ENCODE measurements at regions not wholly inside any gene's neighbourhood (a gene's known extent, or its start where the extent isn't known, plus 50 kb on each side); places are given as distances from the start of the nearest gene placed in this dataset.

DNA sequence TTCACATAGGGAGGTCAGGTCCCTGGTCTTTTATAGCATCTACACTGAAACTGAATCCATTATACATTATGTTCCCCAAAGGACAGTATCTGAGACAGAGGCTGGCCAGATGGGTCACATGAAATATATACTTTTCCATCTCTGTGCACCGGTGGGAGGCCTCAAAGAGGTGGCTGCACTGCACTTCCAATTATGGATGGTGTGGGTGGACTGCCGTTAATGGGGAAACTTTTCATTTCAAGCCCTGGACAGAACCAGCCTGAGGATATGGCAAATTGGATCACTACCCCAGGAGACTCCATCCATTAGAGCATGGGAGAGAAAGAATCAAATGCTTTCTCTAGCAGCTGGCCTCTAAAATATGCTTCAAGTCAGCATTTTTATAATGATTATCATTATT lies 280.5 kb upstream of the OPRM1 start:
- TF ChIP-seq SIN3A (IDR thresholded peaks at IDR 0.05; ENCODE audit: borderline replicate concordance, insufficient read depth, low read length): no peak
- no peak for TF ChIP-seq POLR2AphosphoS5 (IDR thresholded peaks at IDR 0.05; ENCODE audit: low read depth, low read length)
- TF ChIP-seq, protein P1, sequence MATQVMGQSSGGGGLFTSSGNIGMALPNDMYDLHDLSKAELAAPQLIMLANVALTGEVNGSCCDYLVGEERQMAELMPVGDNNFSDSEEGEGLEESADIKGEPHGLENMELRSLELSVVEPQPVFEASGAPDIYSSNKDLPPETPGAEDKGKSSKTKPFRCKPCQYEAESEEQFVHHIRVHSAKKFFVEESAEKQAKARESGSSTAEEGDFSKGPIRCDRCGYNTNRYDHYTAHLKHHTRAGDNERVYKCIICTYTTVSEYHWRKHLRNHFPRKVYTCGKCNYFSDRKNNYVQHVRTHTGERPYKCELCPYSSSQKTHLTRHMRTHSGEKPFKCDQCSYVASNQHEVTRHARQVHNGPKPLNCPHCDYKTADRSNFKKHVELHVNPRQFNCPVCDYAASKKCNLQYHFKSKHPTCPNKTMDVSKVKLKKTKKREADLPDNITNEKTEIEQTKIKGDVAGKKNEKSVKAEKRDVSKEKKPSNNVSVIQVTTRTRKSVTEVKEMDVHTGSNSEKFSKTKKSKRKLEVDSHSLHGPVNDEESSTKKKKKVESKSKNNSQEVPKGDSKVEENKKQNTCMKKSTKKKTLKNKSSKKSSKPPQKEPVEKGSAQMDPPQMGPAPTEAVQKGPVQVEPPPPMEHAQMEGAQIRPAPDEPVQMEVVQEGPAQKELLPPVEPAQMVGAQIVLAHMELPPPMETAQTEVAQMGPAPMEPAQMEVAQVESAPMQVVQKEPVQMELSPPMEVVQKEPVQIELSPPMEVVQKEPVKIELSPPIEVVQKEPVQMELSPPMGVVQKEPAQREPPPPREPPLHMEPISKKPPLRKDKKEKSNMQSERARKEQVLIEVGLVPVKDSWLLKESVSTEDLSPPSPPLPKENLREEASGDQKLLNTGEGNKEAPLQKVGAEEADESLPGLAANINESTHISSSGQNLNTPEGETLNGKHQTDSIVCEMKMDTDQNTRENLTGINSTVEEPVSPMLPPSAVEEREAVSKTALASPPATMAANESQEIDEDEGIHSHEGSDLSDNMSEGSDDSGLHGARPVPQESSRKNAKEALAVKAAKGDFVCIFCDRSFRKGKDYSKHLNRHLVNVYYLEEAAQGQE (IDR thresholded peaks at IDR 0.05; ENCODE audit: insufficient read depth in 1 of 2, low read depth in 2 of 2, low read length in 2 of 2): no peak
- TF ChIP-seq FOXP2 (optimal IDR thresholded peaks at IDR 0.05; ENCODE audit: borderline replicate concordance, extremely low read depth, extremely low read length, insufficient read depth): no peak
- no peak for TF ChIP-seq TAF1 (IDR thresholded peaks at IDR 0.05; ENCODE audit: borderline replicate concordance, insufficient read depth, low read length)

DNA sequence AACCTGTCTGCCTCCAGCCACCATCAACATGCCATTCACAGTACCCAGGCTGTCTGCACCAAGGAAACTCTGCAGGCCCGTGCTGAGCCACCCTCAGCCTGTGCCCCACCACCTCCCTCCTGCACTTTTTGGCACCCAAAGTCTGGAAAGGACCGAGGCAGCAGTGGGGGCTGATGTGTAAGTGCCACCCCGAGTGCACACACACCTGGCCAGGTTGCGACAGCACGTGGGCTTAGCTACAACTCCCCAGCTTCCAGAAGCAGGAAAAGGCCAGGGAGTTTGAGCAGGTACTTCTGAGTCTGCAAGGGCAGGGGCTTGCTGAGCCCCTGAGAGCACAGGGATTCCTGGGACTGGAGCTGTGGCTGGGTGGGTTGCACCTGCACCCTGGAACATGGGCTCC lies 303.3 kb upstream of the OPRM1 start:
- TF ChIP-seq FOXP2 (optimal IDR thresholded peaks at IDR 0.05; ENCODE audit: borderline replicate concordance, extremely low read depth, extremely low read length, insufficient read depth) (no peak), TAF1 (IDR thresholded peaks at IDR 0.05; ENCODE audit: borderline replicate concordance, insufficient read depth, low read length) (no peak), POLR2AphosphoS5 (IDR thresholded peaks at IDR 0.05; ENCODE audit: low read depth, low read length) (no peak), SIN3A (IDR thresholded peaks at IDR 0.05; ENCODE audit: borderline replicate concordance, insufficient read depth, low read length) (no peak)
- TF ChIP-seq, protein P1 (IDR thresholded peaks at IDR 0.05; ENCODE audit: insufficient read depth in 1 of 2, low read depth in 2 of 2, low read length in 2 of 2): no peak

DNA sequence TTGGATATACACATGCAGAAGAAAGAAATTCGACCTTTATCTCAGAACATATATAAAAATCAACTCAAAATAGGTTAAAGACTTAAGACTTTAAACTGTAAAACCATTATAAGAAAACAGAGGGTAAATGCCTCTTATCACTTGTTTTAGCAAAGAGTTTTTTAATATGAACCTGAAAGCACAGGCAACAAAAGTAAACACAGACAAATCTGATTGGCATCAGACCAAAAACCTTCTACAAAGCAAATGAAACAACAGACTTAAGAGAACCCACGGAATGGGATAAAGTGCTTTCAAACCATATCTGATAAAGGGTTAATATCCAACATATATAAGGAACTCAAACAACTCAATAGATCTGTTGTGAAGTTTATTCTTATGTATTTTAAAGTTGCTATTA lies 309.9 kb upstream of the OPRM1 start:
- TF ChIP-seq SIN3A (IDR thresholded peaks at IDR 0.05; ENCODE audit: borderline replicate concordance, insufficient read depth, low read length): no peak
- TF ChIP-seq TAF1 (IDR thresholded peaks at IDR 0.05; ENCODE audit: borderline replicate concordance, insufficient read depth, low read length): no peak
- no peak for TF ChIP-seq POLR2AphosphoS5 (IDR thresholded peaks at IDR 0.05; ENCODE audit: low read depth, low read length)
- TF ChIP-seq, protein P1 (IDR thresholded peaks at IDR 0.05; ENCODE audit: insufficient read depth in 1 of 2, low read depth in 2 of 2, low read length in 2 of 2): no peak
- TF ChIP-seq FOXP2 (optimal IDR thresholded peaks at IDR 0.05; ENCODE audit: borderline replicate concordance, extremely low read depth, extremely low read length, insufficient read depth): no peak

DNA sequence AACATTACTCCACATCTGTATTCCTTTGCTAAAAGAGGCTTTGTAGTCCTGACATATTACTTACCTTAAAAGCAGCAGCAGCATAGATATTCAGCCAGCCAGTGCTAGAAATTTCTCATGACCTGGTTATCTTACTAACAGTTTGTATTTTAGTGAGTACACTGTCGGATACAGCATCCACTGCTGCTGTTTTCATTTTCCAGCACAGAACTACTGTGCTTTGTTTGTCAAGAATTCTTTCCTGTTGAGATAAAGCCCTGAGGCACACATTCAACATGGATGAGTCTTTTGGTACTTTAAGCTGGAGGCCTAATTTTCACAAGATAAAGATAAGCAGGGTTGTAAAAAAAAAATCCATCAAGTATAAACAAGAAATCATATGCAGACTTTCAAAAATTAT lies 311.2 kb upstream of the OPRM1 start:
- TF ChIP-seq FOXP2 (optimal IDR thresholded peaks at IDR 0.05; ENCODE audit: borderline replicate concordance, extremely low read depth, extremely low read length, insufficient read depth): no peak
- TF ChIP-seq SIN3A (IDR thresholded peaks at IDR 0.05; ENCODE audit: borderline replicate concordance, insufficient read depth, low read length): no peak
- no peak for TF ChIP-seq POLR2AphosphoS5 (IDR thresholded peaks at IDR 0.05; ENCODE audit: low read depth, low read length)
- TF ChIP-seq TAF1 (IDR thresholded peaks at IDR 0.05; ENCODE audit: borderline replicate concordance, insufficient read depth, low read length): no peak
- TF ChIP-seq, protein P1 (IDR thresholded peaks at IDR 0.05; ENCODE audit: insufficient read depth in 1 of 2, low read depth in 2 of 2, low read length in 2 of 2): no peak

DNA sequence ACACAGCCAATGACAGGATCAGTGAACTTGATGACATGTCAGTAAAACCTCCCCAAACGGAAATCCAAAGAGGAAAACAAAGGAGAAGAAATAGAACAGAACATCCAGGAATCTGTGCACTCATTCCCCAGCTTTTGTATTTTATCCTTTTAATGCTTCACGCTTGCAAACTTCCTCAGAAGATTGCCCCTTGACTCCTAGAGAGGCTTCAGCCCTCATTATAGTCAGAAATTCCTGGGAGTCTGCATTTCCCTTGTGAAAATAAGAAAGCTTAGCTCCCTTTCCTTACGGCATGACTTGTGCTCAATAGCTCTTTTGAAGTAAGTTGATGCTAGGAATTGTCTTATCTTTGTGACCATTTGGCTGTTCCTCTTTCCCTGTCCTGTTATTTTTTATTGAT lies 313.6 kb upstream of the OPRM1 start:
- no peak for TF ChIP-seq FOXP2 (optimal IDR thresholded peaks at IDR 0.05; ENCODE audit: borderline replicate concordance, extremely low read depth, extremely low read length, insufficient read depth)
- TF ChIP-seq, protein P1 (IDR thresholded peaks at IDR 0.05; ENCODE audit: insufficient read depth in 1 of 2, low read depth in 2 of 2, low read length in 2 of 2): no peak
- no peak for TF ChIP-seq SIN3A (IDR thresholded peaks at IDR 0.05; ENCODE audit: borderline replicate concordance, insufficient read depth, low read length)
- TF ChIP-seq TAF1 (IDR thresholded peaks at IDR 0.05; ENCODE audit: borderline replicate concordance, insufficient read depth, low read length): no peak
- TF ChIP-seq POLR2AphosphoS5 (IDR thresholded peaks at IDR 0.05; ENCODE audit: low read depth, low read length): no peak

Measured in PFSK-1 (cell line).